Neural cell (in vitro differentiated cells): ENCODE measurements at regions not wholly inside any gene's neighbourhood (a gene's known extent, or its start where the extent isn't known, plus 50 kb on each side); places are given as distances from the start of the nearest gene placed in this dataset.

ENCODE experiments used
- H2AFZ ChIP-seq: fragments of 200-600, 300-800 bp; sonication (generic), shearing (Covaris generic); 2 replicates; pipeline ENCODE4 v1.6.0; 2014; ENCODE audit warnings: low read depth, mild to moderate bottlenecking, antibody characterized with exemption, low read length, moderate library complexity
- H3F3A ChIP-seq: fragments of 200-600 bp; shearing (Covaris generic); 2 replicates; pipeline ENCODE4 v1.6.1; 2016; ENCODE audit warnings: mild to moderate bottlenecking, moderate library complexity, mixed read lengths, antibody characterized with exemption, low read length; ENCODE audit not compliant: insufficient read depth, poor library complexity, severe bottlenecking
- H3K27ac ChIP-seq: fragments of 200-600, 300-800 bp; sonication (generic), shearing (Covaris generic); 2 replicates; pipeline ENCODE4 v1.5.1; 2014; ENCODE audit warnings: mild to moderate bottlenecking, low read length, moderate library complexity
- H3K27me3 ChIP-seq: fragments of 300-800, 200-600 bp; sonication (generic), shearing (Covaris generic); 2 replicates; pipeline ENCODE4 v1.6.0; 2014; ENCODE audit warnings: mild to moderate bottlenecking, low read depth, low read length, moderate library complexity; ENCODE audit not compliant: insufficient read depth
- H3K36me3 ChIP-seq: fragments of 300-800, 200-600 bp; sonication (generic), shearing (Covaris generic); 2 replicates; pipeline ENCODE4 v1.5.1; 2014; ENCODE audit warnings: mild to moderate bottlenecking, antibody characterized with exemption, low read length, moderate library complexity; ENCODE audit not compliant: insufficient read depth
- H3K4me2 ChIP-seq: fragments of 300-800, 200-600 bp; sonication (generic), shearing (Covaris generic); 2 replicates; pipeline ENCODE4 v1.6.0; 2014; ENCODE audit warnings: mild to moderate bottlenecking, low read length
- H3K4me3 ChIP-seq: fragments of 300-800, 200-600 bp; sonication (generic), shearing (Covaris generic); 2 replicates; pipeline ENCODE4 v1.5.1; 2014; ENCODE audit warnings: mild to moderate bottlenecking, low read length, moderate library complexity
- H3K79me2 ChIP-seq: fragments of 200-600 bp; shearing (Covaris generic); replicated peaks from 2 replicates; pipeline ENCODE4 v1.6.0; 2014; ENCODE audit warnings: mild to moderate bottlenecking, low read length, moderate library complexity; ENCODE audit not compliant: insufficient read depth
- H3K9ac ChIP-seq: fragments of 300-800, 200-600 bp; sonication (generic), shearing (Covaris generic); 2 replicates; pipeline ENCODE4 v1.6.1; 2016; ENCODE audit warnings: mild to moderate bottlenecking, low read length, mixed read lengths
- H3K9me2 ChIP-seq: fragments of 200-600 bp; shearing (Covaris generic); 2 replicates; pipeline ENCODE4 v1.6.1; 2016; ENCODE audit warnings: mild to moderate bottlenecking, low read length, mixed read lengths; ENCODE audit not compliant: insufficient read depth
- H3K9me3 ChIP-seq: fragments of 200-600, 300-800 bp; sonication (generic), shearing (Covaris generic); 2 replicates; pipeline ENCODE4 v1.6.1; 2016; ENCODE audit warnings: mild to moderate bottlenecking, mixed run types, low read length, moderate library complexity, mixed read lengths
- H4K20me1 ChIP-seq: fragments of 200-600 bp; shearing (Covaris generic); 2 replicates; pipeline ENCODE4 v1.6.1; 2016; ENCODE audit warnings: mild to moderate bottlenecking, mixed run types; ENCODE audit not compliant: insufficient read depth
- EP300 ChIP-seq: fragments of 450-650 bp; conservative IDR thresholded peaks from 2 replicates; pipeline ENCODE4 v1.6.1; 2014; ENCODE audit warnings: antibody characterized with exemption, mild to moderate bottlenecking, moderate library complexity; ENCODE audit not compliant: poor library complexity, severe bottlenecking
- EZH2 ChIP-seq: fragments of 200-600, 300-800 bp; shearing (Covaris generic), sonication (generic); IDR thresholded peaks from 2 replicates; pipeline ENCODE4 v1.6.1; 2014; ENCODE audit warnings: antibody characterized with exemption, low read length, borderline replicate concordance, mild to moderate bottlenecking; ENCODE audit not compliant: insufficient read depth, poor library complexity, severe bottlenecking
- MXI1 ChIP-seq: fragments of 450-650 bp; conservative IDR thresholded peaks from 2 replicates; pipeline ENCODE4 v1.6.1; 2014; ENCODE audit warnings: antibody characterized with exemption, mild to moderate bottlenecking; ENCODE audit not compliant: poor library complexity, severe bottlenecking
- POLR2AphosphoS5 ChIP-seq: IDR thresholded peaks from 2 replicates; pipeline ENCODE4 v1.6.1; 2012
- RAD21 ChIP-seq: fragments of 450-650 bp; conservative IDR thresholded peaks from 2 replicates; pipeline ENCODE4 v1.6.1; 2014; ENCODE audit warnings: antibody characterized with exemption, mild to moderate bottlenecking, moderate library complexity
- REST ChIP-seq: IDR thresholded peaks from 2 replicates; pipeline ENCODE4 v1.6.1; 2012; ENCODE audit warnings: borderline replicate concordance
- SMC3 ChIP-seq: fragments of 450-650 bp; conservative IDR thresholded peaks from 2 replicates; pipeline ENCODE4 v1.6.1; 2014; ENCODE audit warnings: antibody characterized with exemption, mild to moderate bottlenecking, moderate library complexity; ENCODE audit not compliant: poor library complexity
- TAF1 ChIP-seq: IDR thresholded peaks from 2 replicates; pipeline ENCODE4 v1.6.1; 2012; ENCODE audit warnings: low read depth
- TF ChIP-seq, protein P1 (sequence below): fragments of 450-650 bp; IDR thresholded peaks from 2 replicates; pipeline ENCODE4 v1.5.1; 2014; ENCODE audit warnings: antibody characterized with exemption, mild to moderate bottlenecking, moderate library complexity; ENCODE audit not compliant: poor library complexity, severe bottlenecking

DNA sequence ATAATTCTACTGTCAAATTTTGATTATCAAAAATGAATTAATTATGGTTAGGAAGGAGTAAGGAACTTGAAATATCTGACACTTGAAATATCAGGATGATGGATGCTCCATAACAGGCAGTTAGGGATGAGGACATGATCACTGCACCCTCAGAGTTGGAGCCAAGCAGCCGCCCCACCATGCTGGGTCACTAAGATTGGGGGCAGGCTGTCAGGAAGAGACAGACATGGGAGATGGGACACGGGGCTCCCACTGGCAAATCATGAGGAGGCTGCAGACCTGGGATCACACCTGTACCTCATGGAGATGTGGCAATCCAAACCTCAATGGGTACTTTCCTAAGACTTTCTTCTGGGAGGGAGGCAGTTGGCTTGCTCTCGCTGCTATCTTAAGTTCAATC is 982.0 kb upstream of the ZEB2 start:
- H3K79me2 ChIP-seq: no peaks in the 10 kb centered on the region
- no peaks in the 10 kb centered on the region for H3K9me3 ChIP-seq
- TF ChIP-seq SMC3 (no peak), REST (no peak), POLR2AphosphoS5 (no peak), RAD21 (no peak), EP300 (no peak), MXI1 (no peak), TAF1 (no peak), EZH2 (no peak)
- TF ChIP-seq, protein P1, sequence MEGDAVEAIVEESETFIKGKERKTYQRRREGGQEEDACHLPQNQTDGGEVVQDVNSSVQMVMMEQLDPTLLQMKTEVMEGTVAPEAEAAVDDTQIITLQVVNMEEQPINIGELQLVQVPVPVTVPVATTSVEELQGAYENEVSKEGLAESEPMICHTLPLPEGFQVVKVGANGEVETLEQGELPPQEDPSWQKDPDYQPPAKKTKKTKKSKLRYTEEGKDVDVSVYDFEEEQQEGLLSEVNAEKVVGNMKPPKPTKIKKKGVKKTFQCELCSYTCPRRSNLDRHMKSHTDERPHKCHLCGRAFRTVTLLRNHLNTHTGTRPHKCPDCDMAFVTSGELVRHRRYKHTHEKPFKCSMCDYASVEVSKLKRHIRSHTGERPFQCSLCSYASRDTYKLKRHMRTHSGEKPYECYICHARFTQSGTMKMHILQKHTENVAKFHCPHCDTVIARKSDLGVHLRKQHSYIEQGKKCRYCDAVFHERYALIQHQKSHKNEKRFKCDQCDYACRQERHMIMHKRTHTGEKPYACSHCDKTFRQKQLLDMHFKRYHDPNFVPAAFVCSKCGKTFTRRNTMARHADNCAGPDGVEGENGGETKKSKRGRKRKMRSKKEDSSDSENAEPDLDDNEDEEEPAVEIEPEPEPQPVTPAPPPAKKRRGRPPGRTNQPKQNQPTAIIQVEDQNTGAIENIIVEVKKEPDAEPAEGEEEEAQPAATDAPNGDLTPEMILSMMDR: no peak
- H3K27ac ChIP-seq: no peak overlapping the region
- H3K9me2 ChIP-seq: no peaks in the 10 kb centered on the region
- no peaks in the 10 kb centered on the region for H4K20me1 ChIP-seq
- H3K4me3 ChIP-seq: no peak overlapping the region
- H3K27me3 ChIP-seq: no peaks in the 10 kb centered on the region
- H3K9ac ChIP-seq: no peak overlapping the region
- H3K4me2 ChIP-seq: no peak overlapping the region
- H2AFZ ChIP-seq: no peak overlapping the region
- no peaks in the 10 kb centered on the region for H3F3A ChIP-seq
- no peaks in the 10 kb centered on the region for H3K36me3 ChIP-seq

DNA sequence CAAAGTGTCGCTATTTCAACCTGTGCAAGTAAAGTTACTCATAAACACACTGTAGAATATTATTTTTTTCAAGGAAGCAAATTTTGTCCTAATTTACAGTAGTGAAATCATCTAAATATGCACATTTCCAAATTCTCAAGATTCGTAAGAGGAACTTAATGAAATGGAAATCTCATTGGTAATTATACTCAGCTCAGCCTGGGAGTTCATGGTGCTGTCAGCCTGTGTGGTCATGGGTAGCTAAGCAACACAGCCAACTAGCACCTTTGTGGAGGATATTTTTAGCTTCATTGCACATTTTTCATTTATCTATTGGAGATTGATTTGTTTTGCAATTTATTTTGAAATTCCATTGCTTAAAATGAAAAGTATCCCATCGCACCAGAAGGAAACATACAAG is 975.7 kb upstream of the ZEB2 start:
- no peaks in the 10 kb centered on the region for H3K36me3 ChIP-seq
- no peaks in the 10 kb centered on the region for H3K9me3 ChIP-seq
- no peaks in the 10 kb centered on the region for H3K27me3 ChIP-seq
- no peak overlapping the region for H3K9ac ChIP-seq
- no peak overlapping the region for H2AFZ ChIP-seq
- no peaks in the 10 kb centered on the region for H3K9me2 ChIP-seq
- H3K4me2 ChIP-seq: no peak overlapping the region
- no peak for TF ChIP-seq RAD21
- TF ChIP-seq SMC3: no peak
- TF ChIP-seq TAF1: no peak
- TF ChIP-seq REST: no peak
- no peak for TF ChIP-seq EP300
- TF ChIP-seq, protein P1: no peak
- no peak for TF ChIP-seq MXI1
- no peak for TF ChIP-seq POLR2AphosphoS5
- TF ChIP-seq EZH2: no peak
- H3K27ac ChIP-seq: peak overlapping the region; percentile 34
- no peaks in the 10 kb centered on the region for H4K20me1 ChIP-seq
- no peak overlapping the region for H3K4me3 ChIP-seq
- no peaks in the 10 kb centered on the region for H3K79me2 ChIP-seq
- no peaks in the 10 kb centered on the region for H3F3A ChIP-seq
